HG02678 (cell line): ENCODE measurements at regions not wholly inside any gene's neighbourhood (a gene's known extent, or its start where the extent isn't known, plus 50 kb on each side); places are given as distances from the start of the nearest gene placed in this dataset.

Experiments used
- ATAC-seq: cut with Tn5 transposase; IDR thresholded peaks from one replicate; pipeline ENCODE4 v1.9.1; 2021; ENCODE audit warnings: mild to moderate bottlenecking, moderate library complexity; ENCODE audit not compliant: unreplicated experiment

DNA sequence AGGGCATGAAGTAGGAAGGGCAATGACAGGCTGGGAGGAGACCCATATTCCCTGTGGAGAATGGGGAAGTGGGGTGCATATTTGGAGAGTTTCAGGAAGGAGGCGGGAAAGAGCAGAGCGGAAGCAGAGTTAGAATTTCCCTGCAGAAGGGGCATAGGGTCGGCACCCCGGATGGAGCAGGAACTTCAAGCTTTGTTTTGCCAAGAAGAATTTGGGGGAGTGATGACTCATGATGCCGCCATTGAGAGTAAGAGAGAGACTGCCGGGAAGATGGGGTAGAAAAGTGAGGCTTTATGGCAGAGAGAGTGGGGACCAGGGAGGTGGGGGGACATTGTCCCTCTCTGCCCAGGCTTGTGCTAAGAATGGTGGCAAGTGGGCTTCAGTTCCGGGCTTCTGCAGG is 50.3 kb upstream of the EPB41L1 start:
- no peak for ATAC-seq
